Activated CD4-positive, alpha-beta T cell treated with anti-CD3 and anti-CD28 coated beads for 24 hours (primary cell): ENCODE measurements at regions not wholly inside any gene's neighbourhood (a gene's known extent, or its start where the extent isn't known, plus 50 kb on each side); places are given as distances from the start of the nearest gene placed in this dataset.

ENCODE experiments used
- DNase-seq, 2 donors: peaks; one replicate each; pipeline ENCODE4 v3.0.0-alpha.2; 2020; ENCODE audit warnings: low read depth in 2 of 2

DNA sequence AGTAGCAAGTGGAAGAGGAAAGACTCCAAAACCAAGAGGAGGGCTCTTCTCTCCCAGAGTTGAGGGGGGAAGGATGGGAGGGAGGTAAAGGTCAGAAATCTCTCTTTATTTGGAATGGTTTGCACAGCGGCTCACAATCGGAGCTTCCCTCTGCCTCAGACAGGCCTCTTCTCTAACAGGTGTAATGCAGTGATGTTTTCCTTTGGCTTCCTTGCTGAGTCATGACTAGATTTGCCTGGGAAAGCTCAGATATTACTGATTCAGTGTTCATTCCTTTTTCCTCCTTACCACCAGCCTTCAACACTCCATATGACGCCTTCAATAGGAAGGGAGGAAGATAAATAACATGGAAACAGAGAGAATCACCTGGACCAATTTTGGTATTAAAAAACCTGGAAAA is 136.6 kb downstream of the RNF152 start:
- DNase-seq, result no peak

DNA sequence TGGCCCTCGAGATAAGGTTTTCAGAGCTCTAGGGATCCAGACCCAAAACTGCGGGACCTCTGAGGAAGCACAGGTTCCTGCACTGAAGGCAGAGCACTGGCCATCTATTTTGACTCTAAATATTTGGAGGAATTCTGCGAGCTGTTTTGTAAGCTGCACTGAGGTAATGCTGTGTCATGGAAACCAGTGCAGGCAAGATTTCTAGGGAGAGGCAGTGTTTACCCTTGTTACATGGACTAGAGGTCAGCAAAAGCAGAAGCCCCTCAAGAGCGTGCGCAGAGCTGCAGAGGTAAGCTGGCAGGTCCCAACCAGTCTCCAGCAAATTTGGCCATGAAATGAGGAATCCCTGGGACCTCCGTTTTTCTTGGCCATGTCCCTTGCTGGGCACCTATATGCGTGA is 137.3 kb downstream of the RNF152 start:
- DNase-seq, result no peak

GRCh38 chr18:61754039-61754583 is 138.7 kb downstream of the RNF152 start:
- DNase-seq, result no peak

DNA sequence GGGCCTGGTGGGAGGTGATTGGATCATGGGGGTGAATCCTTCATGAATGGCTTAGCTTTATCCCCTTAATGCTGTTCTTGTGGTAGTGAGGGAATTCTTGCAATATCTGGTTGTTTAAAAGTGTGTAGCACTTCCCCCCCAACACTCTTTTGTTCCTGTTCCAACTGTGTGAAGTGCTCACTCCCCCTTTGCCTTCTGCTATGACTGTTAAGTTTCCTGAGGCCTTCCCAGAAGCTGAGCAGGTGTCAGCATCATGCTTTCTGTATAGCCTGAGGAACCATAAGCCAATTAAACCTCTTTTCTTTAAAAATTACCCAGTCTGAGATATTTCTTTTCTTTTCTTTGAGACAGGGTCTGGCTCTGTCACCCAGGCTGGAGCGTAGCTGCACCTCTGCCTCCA is 139.4 kb downstream of the RNF152 start:
- no peak for DNase-seq

DNA sequence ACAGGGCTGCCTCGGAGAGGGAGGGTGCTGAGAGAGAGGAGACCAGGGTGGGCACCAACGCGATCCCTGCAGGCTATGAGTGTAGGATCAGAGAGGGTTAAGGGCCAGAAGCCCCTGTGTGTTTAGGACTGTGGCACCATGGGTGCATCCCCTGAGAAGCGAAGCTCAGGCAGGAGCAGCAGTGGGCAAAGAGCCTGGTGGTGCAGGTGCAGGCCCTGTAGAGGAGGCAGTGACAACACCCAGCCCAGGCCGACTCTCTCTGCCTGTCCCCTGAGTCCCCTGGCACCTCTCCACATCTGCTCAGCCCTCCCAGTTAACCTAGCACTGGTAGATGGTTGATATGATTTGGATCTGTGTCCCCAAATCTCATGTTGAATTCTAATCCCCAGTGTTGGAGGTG is 139.8 kb downstream of the RNF152 start:
- DNase-seq, result no peak

- no peak for DNase-seq
These were observed 141.8 kb downstream of the RNF152 start for GRCh38 chr18:61750840-61751668.

DNA sequence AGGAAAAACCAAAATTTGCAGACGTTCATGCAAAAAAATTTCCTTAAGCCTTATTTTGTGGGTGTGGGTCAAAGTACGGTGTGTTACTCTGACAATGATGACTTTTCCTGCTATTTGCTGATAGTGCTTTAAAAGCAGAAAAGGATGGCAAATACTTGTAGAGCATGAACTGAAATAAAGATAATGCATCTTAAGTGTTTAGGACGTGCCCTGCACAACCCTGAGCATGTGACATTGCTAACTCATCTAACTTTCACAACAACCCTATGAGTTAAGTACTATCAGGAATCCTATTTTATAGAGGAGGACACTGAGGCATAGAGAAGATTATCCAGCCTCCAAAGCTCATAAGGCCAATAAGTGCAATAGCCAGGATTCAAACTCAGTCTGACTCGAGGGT is 143.3 kb downstream of the RNF152 start:
- DNase-seq, result no peak

GRCh38 chr18:61749031-61749430 is 143.8 kb downstream of the RNF152 start:
- no peak for DNase-seq

GRCh38 chr18:61748004-61748403 is 144.8 kb downstream of the RNF152 start:
- no peak for DNase-seq

DNA sequence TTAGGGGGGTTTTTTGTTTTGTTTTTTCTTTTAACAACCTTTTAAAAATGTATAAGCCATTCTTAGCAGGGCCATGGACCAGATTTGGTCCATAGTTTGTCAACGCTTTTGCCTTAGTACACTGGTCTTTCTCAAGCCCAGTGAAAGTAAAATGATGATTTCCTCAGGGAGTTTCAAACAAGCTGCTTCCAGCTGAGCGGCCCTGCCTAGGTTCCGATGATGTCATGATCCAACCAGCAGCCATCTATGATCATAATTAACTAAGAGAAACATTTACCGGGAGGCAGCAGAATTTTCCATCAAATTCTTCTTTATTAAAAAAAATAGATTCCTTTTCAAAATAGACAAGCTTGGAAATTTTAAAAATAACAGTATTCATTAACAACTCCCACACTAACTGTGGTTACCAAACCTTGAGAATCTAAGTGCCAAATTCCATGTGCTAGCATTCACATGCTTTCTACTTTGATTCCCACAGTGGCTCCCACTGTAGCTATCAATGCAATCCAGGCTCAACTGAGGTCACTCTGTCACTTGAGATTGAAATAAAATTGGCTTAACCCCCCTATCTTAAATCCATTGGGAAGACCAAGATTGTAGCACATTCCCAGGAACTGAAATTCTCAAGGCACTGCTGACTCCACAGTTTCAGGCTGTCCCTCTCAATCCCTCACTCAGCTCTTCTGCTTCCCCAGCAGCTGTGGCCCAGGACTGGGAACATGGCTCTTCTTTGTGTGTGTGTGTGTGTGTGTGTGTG is 148.9 kb downstream of the RNF152 start:
- DNase-seq, result no peak

DNA sequence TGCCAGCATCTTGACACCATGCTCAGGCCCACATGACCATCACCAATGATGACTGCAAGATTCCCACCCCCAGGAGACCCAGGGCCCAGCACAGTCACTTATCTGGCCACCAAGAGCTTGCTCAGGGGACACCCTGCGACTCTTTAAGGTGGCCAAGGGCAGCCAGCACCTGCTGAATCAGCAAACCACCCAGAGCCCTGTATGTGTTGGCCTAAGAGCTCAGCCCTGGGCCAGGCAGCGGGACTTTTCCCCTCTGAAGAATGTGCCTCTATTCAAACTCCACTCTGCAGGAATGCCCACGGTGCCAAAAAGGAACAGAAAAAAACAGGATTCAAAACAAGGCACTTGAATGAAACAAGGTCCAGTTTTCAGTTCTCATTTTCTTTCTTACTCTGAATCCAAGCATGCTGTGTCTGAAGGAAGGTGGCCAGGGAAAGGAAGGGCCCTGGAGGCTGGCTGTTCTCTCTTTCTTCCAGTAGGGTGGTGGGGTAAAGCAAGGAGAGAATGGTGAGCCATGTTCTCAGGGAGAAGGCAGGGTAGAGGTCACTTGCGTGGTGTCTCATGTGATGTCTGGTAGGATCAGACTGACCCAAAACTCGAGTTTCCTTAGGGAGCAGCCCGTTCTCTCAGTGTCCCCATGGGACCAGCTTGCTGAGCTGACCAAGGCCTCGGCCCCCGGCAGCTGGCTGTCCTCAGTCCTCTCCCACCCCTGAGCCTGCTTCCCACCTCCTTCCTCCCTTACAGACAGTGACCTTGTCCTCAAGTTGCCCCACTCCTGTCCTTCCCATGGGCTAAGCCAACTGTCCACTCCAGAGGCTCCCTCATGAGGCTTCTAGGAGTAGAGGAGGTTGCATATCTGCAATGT is 150.0 kb downstream of the RNF152 start:
- DNase-seq, result no peak

GRCh38 chr18:61741881-61742454 is 150.8 kb downstream of the RNF152 start:
- DNase-seq, result no peak

DNA sequence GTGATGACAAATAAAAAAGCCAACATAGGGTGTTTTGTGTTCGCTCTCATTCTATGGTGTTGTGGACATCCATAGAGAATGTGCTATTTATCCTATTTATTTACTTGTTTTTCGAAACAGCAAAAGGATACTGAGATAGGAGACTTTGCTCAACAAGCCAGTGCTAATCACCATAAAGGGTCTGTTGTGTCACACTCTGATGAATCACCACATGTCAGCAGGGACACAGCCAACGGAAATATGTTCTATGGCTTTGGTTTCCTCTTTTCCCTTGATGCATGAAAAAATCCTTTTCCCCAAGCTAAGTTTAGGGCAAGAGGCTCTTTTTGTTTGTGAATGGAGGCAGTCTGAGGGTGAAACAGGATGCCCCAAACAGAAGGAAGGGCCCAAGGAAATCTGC is 154.3 kb downstream of the RNF152 start:
- DNase-seq, result no peak

DNA sequence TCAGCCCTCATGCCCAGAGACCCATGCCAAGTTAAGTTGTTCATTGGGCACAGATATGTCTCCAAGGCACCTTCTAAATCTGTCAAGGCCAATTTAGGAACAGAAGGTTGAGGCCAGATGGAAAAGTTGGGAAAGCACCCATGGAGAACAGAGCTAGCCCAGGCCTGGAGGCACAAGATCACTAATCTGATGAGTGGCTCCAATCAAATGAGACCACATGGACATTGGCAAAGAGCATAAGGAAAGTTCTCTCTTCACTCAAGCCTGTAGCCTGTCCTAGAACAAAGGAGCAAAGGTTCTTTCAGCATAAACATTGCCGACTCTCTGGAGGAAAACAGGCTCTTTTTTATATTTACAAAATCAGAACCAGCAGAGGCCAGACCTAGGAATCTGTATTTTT is 154.8 kb downstream of the RNF152 start:
- no peak for DNase-seq

DNA sequence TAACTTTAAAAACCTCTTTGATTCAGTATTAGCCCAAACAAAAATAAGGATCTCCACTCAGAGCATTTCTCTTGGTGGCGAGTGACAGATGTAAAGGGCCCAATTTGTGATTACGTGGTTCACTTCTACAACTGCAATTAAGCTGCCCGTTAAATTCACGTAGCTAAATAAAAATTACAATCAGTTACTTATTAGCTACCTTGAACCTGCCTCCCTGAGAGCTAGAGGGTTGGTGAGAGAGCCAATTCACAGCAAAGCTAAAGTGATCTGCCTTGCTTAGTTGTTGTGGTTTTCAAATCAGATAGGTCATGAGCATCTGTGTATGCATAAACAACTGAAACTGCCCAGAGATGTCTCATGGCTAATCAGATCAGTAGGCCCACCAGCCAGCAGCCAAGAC is 156.7 kb downstream of the RNF152 start:
- no peak for DNase-seq

DNA sequence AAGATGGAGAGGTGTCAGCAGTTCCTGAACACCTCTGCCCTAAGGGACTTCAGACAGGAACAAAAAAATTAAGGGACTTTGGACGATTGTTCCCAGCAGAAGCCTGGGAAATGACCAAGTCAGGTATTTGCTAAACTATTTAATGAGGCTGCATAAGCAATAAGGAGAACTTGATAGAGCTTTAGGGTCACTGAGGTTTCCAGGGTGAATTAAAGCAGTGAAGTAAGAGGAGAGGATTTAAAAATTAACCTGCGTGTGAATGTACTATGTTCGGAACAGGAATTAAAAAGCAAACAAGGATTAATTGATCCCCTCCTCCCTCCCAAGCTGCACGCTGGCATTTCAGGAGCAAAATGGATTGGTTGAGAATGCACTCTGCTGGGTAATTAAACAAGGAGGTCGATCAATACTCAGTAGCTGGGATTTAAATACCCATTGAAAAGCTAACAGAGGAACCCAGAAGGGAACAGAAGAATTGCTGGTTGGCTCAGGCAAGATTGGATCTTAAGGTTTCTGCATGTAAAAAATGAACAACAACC is 157.2 kb downstream of the RNF152 start:
- DNase-seq, result no peak

DNA sequence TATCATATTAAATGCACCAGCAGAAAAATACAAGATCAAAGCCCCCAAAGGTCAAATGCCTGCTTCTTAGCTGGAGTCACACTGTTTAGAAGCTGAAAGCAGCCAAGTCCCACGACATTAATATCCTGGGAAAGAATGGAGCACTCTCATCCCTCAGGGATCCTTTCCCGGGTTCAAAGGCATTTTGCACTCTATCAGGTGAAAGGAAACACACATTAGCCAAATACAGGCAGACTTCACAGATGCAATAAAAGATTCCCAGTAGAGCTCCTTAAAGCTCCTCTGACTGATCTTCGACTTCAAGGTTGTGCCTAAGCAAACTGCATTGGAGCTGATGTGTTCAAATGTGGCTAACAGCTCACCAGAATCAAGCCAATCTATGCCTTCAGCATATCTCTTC is 158.4 kb downstream of the RNF152 start:
- DNase-seq, result no peak

DNA sequence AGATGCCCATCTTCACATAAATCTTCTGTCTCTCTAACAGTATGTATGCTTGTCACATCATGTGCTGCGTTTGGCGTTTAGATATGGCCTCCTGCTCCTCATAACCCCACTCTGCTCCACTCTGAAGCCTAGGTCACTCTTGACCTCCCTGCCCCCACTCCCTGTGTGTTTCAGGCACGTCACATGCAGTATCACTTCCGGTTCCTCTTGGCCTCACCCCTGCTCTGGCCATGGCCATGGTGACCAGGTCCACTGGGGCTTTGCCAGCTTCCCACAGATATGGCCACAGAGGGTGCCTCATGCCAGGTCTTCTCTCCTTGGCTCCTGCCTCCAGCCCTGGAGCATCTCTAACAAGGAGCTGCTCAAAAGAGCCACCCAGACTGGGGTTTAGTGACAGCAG is 160.0 kb downstream of the RNF152 start:
- no peak for DNase-seq

- DNase-seq, result no peak
These were observed 161.0 kb downstream of the RNF152 start for GRCh38 chr18:61731693-61732376.

- no peak for DNase-seq
These were observed 161.6 kb downstream of the RNF152 start for GRCh38 chr18:61731178-61731577.

DNA sequence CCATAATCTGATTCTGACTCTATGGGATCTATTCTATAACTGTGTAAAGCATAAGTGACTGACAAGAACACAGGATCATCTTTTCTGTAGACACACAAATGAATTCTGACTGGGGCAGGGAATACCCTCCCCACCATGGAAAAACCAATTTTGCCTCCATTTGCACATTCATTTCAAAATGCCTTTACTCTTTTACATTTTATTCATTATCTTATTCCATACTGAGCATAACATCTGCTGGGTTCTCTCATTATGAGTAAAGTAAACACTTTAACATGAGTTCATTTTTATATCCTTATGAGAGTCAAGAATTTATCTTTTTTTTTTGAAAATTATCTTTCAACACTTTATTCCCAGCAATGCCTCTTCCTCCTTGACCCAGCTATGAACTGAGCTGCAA is 163.5 kb downstream of the RNF152 start:
- DNase-seq, result no peak
